ENCODE measurements at regions not wholly inside any gene's neighbourhood (a gene's known extent, or its start where the extent isn't known, plus 50 kb on each side); places are given as distances from the start of the nearest gene placed in this dataset.

GRCh38 chr10:44240584-44241205 lies 144.2 kb downstream of the CXCL12 start:
- no peak overlapping the region for H3K4me3 ChIP-seq (ENCODE audit: low read depth, low read length)
- peaks cover 2% of the 10 kb centered on the region for H3K9me3 ChIP-seq (ENCODE audit: severe bottlenecking)
- no peaks in the 10 kb centered on the region for H3K36me3 ChIP-seq
- no peak for DNase-seq
- TF ChIP-seq, protein P1, sequence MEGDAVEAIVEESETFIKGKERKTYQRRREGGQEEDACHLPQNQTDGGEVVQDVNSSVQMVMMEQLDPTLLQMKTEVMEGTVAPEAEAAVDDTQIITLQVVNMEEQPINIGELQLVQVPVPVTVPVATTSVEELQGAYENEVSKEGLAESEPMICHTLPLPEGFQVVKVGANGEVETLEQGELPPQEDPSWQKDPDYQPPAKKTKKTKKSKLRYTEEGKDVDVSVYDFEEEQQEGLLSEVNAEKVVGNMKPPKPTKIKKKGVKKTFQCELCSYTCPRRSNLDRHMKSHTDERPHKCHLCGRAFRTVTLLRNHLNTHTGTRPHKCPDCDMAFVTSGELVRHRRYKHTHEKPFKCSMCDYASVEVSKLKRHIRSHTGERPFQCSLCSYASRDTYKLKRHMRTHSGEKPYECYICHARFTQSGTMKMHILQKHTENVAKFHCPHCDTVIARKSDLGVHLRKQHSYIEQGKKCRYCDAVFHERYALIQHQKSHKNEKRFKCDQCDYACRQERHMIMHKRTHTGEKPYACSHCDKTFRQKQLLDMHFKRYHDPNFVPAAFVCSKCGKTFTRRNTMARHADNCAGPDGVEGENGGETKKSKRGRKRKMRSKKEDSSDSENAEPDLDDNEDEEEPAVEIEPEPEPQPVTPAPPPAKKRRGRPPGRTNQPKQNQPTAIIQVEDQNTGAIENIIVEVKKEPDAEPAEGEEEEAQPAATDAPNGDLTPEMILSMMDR (IDR thresholded peaks at IDR 0.05; ENCODE audit: low read depth, low read length) = no peak
- no peaks in the 10 kb centered on the region for H3K27me3 ChIP-seq (ENCODE audit: insufficient read depth, low read depth, severe bottlenecking)
- no peak overlapping the region for H3K27ac ChIP-seq

DNA sequence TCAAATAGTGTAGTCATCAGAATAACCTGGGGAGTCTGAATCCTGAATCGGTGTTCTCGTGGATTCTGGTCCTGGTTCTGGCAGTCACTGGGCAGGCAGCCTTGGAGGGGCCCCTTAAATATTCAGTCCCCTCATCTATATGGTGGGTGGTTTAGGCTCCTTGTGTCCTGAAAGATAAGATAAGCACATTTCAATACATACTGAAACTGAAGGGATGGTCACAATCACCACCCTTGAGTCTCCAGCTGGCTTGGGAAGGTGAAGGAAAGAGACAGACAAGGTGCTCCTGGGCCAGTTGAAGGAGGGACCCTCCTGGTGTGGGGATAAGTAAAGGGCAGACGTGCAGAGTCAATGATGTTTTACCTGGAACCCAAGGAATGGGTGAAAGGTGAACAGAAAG lies 146.7 kb downstream of the CXCL12 start:
- no peak for DNase-seq
- Histone ChIP-seq H3K27me3 (ENCODE audit: insufficient read depth, low read depth, severe bottlenecking) (no peaks in the 10 kb centered on the region), H3K4me3 (ENCODE audit: low read depth, low read length) (no peak overlapping the region), H3K36me3 (no peaks in the 10 kb centered on the region), H3K27ac (no peak overlapping the region), H3K9me3 (ENCODE audit: severe bottlenecking) (peaks cover 17% of the 10 kb centered on the region)
- TF ChIP-seq, protein P1 (IDR thresholded peaks at IDR 0.05; ENCODE audit: low read depth, low read length) = no peak

GRCh38 chr10:44237364-44238049 lies 147.4 kb downstream of the CXCL12 start:
- no peak overlapping the region for H3K27ac ChIP-seq
- H3K27me3 ChIP-seq (ENCODE audit: insufficient read depth, low read depth, severe bottlenecking) = no peaks in the 10 kb centered on the region
- TF ChIP-seq, protein P1 (IDR thresholded peaks at IDR 0.05; ENCODE audit: low read depth, low read length) = no peak
- H3K9me3 ChIP-seq (ENCODE audit: severe bottlenecking) = peaks cover 23% of the 10 kb centered on the region
- no peaks in the 10 kb centered on the region for H3K36me3 ChIP-seq
- no peak for DNase-seq
- no peak overlapping the region for H3K4me3 ChIP-seq (ENCODE audit: low read depth, low read length)

DNA sequence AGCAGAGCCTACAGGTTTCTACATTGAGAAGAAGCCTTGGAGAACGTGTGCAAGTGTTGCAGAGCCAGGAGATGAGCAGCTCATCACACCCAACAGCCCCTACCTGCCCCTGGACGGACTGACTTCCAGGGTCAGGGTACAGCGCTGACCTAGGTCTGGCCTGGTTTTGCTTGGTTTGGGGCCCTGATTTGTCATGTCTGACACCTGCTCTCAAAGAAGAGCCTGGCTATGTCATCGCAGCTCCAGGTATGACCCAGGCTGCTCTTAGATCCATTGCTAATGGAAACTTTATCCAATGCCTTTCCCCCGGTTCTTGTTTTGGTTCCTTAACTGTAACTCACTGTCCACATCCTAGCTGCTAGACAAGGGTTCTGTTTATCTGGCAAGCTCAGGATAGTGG lies 149.5 kb downstream of the CXCL12 start:
- H3K27ac ChIP-seq = no peak overlapping the region
- no peaks in the 10 kb centered on the region for H3K27me3 ChIP-seq (ENCODE audit: insufficient read depth, low read depth, severe bottlenecking)
- no peaks in the 10 kb centered on the region for H3K36me3 ChIP-seq
- no peak for DNase-seq
- H3K4me3 ChIP-seq (ENCODE audit: low read depth, low read length) = no peak overlapping the region
- TF ChIP-seq, protein P1 (IDR thresholded peaks at IDR 0.05; ENCODE audit: low read depth, low read length) = no peak
- peaks cover 33% of the 10 kb centered on the region for H3K9me3 ChIP-seq (ENCODE audit: severe bottlenecking)

DNA sequence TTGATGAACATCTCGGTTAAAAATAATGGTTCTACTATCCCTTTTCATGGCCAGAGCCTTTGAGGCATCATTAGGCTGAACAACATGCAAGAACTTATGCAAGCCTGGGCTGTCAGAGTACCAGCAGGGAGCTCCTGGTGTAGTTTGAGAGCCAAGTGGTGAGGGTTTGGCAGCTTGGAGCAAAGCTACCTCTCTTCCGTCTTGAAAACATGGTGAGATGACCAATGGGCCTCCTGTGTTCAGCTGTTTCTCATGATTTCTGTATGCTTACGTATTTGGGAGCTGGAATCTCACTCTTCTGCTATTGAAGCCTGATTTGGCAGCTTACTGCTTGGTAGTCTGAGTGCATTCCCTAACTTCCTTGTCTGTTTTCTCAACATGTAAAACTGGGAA lies 150.4 kb downstream of the CXCL12 start:
- Histone ChIP-seq H3K27me3 (ENCODE audit: insufficient read depth, low read depth, severe bottlenecking) (no peaks in the 10 kb centered on the region), H3K36me3 (no peaks in the 10 kb centered on the region), H3K27ac (no peak overlapping the region), H3K9me3 (ENCODE audit: severe bottlenecking) (peaks cover 35% of the 10 kb centered on the region), H3K4me3 (ENCODE audit: low read depth, low read length) (no peak overlapping the region)
- DNase-seq = no peak
- TF ChIP-seq, protein P1 (IDR thresholded peaks at IDR 0.05; ENCODE audit: low read depth, low read length) = no peak

Measured in WERI-Rb-1 (cell line).